Esophagus squamous epithelium (tissue), 4 donors: ENCODE measurements at regions not wholly inside any gene's neighbourhood (a gene's known extent, or its start where the extent isn't known, plus 50 kb on each side); places are given as distances from the start of the nearest gene placed in this dataset.

ENCODE experiments used
- POLR2A ChIP-seq, 4 donors: fragments of 450-650 bp; IDR thresholded peaks; one replicate each; pipeline ENCODE4 v1.6.1; 2017; ENCODE audit warnings: antibody characterized with exemption in 4 of 4, mild to moderate bottlenecking in 4 of 4, moderate library complexity in 3 of 4
- TF ChIP-seq, protein P1 (sequence below), 6 experiments: fragments of 450-650 bp in 4 of 6; fragments of 200-600 bp in 2 of 6; sonication (generic) in 2 of 6; IDR thresholded peaks; one replicate each; pipeline ENCODE4 v1.5.1; 2016 to 2019; ENCODE audit warnings: antibody characterized with exemption in 6 of 6, mild to moderate bottlenecking in 4 of 6, moderate library complexity in 4 of 6

DNA sequence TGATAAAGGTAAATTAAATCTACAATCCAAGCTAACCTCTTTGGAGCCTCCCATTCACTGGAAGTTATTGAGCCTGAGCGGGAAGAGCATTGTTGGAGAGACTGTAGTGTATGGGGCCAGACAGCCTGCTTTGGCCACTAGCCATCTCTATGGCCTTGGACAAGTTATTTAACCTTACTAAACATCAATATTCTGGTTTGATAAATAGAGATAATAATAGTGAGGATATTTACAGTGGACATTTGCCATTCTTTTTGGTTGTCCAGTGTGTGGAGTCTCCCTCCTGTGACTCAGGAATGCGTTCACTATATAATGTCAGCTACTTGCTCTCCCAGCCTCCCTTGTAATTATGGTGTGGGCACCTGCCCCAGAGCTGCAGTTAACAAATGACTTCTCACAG, 216.1 kb downstream of the SLC38A4 start:
- TF ChIP-seq, protein P1, sequence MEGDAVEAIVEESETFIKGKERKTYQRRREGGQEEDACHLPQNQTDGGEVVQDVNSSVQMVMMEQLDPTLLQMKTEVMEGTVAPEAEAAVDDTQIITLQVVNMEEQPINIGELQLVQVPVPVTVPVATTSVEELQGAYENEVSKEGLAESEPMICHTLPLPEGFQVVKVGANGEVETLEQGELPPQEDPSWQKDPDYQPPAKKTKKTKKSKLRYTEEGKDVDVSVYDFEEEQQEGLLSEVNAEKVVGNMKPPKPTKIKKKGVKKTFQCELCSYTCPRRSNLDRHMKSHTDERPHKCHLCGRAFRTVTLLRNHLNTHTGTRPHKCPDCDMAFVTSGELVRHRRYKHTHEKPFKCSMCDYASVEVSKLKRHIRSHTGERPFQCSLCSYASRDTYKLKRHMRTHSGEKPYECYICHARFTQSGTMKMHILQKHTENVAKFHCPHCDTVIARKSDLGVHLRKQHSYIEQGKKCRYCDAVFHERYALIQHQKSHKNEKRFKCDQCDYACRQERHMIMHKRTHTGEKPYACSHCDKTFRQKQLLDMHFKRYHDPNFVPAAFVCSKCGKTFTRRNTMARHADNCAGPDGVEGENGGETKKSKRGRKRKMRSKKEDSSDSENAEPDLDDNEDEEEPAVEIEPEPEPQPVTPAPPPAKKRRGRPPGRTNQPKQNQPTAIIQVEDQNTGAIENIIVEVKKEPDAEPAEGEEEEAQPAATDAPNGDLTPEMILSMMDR (IDR thresholded peaks at IDR 0.05) = no peak
- no peak for TF ChIP-seq POLR2A (IDR thresholded peaks at IDR 0.05)
